ENCODE measurements at regions not wholly inside any gene's neighbourhood (a gene's known extent, or its start where the extent isn't known, plus 50 kb on each side); places are given as distances from the start of the nearest gene placed in this dataset.
A peak's percentile ranks its signal among the peaks of the same experiment; 100 is the strongest.

DNA sequence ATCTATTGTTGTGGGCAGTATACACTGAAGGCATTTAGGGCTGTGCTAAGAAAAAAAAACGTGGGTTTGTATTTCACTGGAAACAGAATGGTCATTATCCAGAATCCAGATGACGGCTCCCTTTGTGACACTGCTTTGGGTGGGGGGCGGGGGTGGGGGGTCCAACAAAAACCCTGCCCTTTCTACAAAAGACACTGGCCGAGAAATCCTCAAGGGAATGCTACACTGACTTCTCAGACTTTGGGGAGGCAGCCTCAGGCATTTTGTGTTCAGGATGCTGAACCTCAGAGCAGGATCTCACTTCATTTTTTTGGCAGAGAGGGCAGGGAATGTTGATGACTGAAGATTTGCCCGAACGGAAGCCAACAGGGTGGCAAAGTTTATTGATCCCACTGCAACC lies 417.1 kb downstream of the HRH4 start:
- H3K27ac ChIP-seq, result no peak overlapping the region
- ATAC-seq (ENCODE audit: low FRiP score in 2 of 2) (no peak), DNase-seq (no peak)
- no peaks in the 10 kb centered on the region for H3K4me1 ChIP-seq
- no peak for TF ChIP-seq POLR2A (IDR thresholded peaks at IDR 0.05)
- TF ChIP-seq, protein P1, sequence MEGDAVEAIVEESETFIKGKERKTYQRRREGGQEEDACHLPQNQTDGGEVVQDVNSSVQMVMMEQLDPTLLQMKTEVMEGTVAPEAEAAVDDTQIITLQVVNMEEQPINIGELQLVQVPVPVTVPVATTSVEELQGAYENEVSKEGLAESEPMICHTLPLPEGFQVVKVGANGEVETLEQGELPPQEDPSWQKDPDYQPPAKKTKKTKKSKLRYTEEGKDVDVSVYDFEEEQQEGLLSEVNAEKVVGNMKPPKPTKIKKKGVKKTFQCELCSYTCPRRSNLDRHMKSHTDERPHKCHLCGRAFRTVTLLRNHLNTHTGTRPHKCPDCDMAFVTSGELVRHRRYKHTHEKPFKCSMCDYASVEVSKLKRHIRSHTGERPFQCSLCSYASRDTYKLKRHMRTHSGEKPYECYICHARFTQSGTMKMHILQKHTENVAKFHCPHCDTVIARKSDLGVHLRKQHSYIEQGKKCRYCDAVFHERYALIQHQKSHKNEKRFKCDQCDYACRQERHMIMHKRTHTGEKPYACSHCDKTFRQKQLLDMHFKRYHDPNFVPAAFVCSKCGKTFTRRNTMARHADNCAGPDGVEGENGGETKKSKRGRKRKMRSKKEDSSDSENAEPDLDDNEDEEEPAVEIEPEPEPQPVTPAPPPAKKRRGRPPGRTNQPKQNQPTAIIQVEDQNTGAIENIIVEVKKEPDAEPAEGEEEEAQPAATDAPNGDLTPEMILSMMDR (IDR thresholded peaks at IDR 0.05), result no peak
- no peak for TF ChIP-seq EP300 (IDR thresholded peaks at IDR 0.05)
- TF ChIP-seq POLR2AphosphoS5 (IDR thresholded peaks at IDR 0.05), result no peak
- no peaks in the 10 kb centered on the region for H3K36me3 ChIP-seq
- H3K4me3 ChIP-seq, result no peak overlapping the region
- no peaks in the 10 kb centered on the region for H3K27me3 ChIP-seq
- no peaks in the 10 kb centered on the region for H3K9me3 ChIP-seq
- WGBS, 2 donors, result 72 to 73% methylated on average over 6 of the region's 6 CpGs

DNA sequence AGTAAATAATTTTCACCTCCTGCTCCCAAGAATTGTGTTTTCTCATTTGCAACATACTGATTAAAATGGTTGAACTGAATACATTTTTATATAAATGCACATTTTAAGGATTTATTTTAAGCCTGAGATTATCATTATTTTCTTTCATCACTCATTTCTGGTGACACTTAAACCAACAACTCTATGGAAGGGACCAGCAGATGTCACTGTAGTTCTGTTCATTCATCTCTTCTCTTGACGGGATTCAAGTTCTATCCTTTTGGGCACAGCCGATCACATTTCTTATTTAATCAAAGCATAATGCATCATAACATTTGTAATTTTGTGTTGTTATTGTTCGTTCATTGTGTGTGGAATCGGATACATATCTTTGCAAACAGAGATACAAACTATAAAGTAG lies 417.9 kb downstream of the HRH4 start:
- no peaks in the 10 kb centered on the region for H3K36me3 ChIP-seq
- TF ChIP-seq, protein P1 (IDR thresholded peaks at IDR 0.05), result peak in 5 of 6 experiments; percentile 24 to 62 (median 48)
- TF ChIP-seq EP300 (IDR thresholded peaks at IDR 0.05) (no peak), POLR2AphosphoS5 (IDR thresholded peaks at IDR 0.05) (no peak)
- DNase-seq (no peak), ATAC-seq (ENCODE audit: low FRiP score in 2 of 2) (peak in 1 of 2 donors; percentile 65)
- no peak overlapping the region for H3K27ac ChIP-seq
- H3K27me3 ChIP-seq, result no peaks in the 10 kb centered on the region
- no peaks in the 10 kb centered on the region for H3K4me1 ChIP-seq
- WGBS, 2 donors, result 13 to 19% methylated on average over 4 of the region's 4 CpGs
- H3K9me3 ChIP-seq, result no peaks in the 10 kb centered on the region
- H3K4me3 ChIP-seq, result no peak overlapping the region

DNA sequence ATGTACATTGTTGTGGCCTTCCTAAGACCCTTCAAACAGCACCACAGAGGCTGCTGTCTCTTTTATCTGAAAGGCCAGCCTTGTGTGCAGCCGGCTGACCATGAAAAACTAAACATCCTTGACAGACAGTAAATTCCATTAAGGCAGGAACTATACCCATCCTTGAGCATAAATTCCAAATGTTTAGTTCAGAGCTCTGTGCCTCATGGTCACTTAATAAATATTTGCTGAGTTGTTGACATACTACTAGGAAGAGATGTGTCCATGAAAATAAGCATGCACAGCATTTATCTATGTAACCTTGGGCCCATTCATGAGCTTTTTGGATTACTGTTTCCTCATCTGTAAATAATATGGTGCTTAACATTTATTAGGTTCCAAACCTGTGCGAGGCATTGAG lies 424.8 kb downstream of the HRH4 start:
- no peaks in the 10 kb centered on the region for H3K4me1 ChIP-seq
- no peak overlapping the region for H3K4me3 ChIP-seq
- no peaks in the 10 kb centered on the region for H3K36me3 ChIP-seq
- WGBS, 2 donors, result 73 to 79% methylated on average over 2 of the region's 2 CpGs
- no peak for ATAC-seq (ENCODE audit: low FRiP score in 2 of 2)
- H3K27ac ChIP-seq, result no peak overlapping the region
- H3K27me3 ChIP-seq, result no peaks in the 10 kb centered on the region
- DNase-seq, result no peak
- TF ChIP-seq EP300 (IDR thresholded peaks at IDR 0.05) (no peak), POLR2AphosphoS5 (IDR thresholded peaks at IDR 0.05) (no peak), POLR2A (IDR thresholded peaks at IDR 0.05) (no peak)
- TF ChIP-seq, protein P1 (IDR thresholded peaks at IDR 0.05), result no peak
- H3K9me3 ChIP-seq, result no peaks in the 10 kb centered on the region

DNA sequence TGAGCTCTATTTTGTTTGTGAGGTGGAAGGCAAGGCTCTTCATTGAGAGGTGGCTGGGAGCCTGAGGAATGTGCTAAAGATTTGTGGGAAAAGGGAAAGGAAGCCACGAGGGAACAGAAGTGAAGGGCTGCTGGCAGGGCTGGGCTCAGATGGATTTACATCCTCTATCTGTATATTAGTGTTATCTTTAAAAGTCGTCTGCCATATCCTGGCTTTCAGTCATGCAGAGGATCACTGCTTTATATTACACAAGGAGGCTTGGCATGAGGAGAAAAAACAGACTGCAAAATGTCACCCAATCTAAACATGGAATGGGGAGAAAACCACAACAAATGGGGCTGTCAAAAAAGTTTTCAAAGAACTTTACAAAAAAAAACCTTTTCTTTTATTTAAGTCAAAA lies 434.4 kb downstream of the HRH4 start:
- no peak for DNase-seq

DNA sequence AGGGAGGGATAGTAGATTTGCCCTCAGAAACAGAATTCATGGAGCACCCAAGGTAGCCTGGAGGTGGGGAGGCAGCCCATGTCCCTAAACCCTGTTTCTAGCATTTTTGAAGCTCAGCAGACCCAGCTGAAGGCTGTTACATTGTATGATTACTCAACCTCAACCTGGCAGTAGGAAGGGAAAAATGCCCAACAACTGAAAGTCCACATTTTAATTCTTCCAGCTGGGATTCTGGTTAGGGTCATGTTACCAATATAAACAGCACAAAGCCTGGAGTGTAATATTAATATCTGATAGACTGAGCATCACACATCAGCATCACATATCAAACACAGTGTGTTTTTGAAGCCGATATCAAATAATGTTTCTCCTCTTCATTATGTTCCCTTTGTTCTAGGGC lies 437.0 kb downstream of the HRH4 start:
- H3K4me1 ChIP-seq, result no peaks in the 10 kb centered on the region
- WGBS, 2 donors, result 89 to 100% methylated on average over 1 of the region's 1 CpG
- H3K4me3 ChIP-seq, result no peak overlapping the region
- H3K27ac ChIP-seq, result no peak overlapping the region
- no peaks in the 10 kb centered on the region for H3K27me3 ChIP-seq
- DNase-seq (no peak), ATAC-seq (ENCODE audit: low FRiP score in 2 of 2) (no peak)
- no peaks in the 10 kb centered on the region for H3K9me3 ChIP-seq
- no peak for TF ChIP-seq POLR2AphosphoS5 (IDR thresholded peaks at IDR 0.05)
- TF ChIP-seq, protein P1 (IDR thresholded peaks at IDR 0.05), result no peak
- no peak for TF ChIP-seq POLR2A (IDR thresholded peaks at IDR 0.05)
- TF ChIP-seq EP300 (IDR thresholded peaks at IDR 0.05), result no peak
- no peaks in the 10 kb centered on the region for H3K36me3 ChIP-seq

More for the DNA sequence above, 434.4 kb downstream of the HRH4 start:
- H3K9me3 ChIP-seq, result no peaks in the 10 kb centered on the region
- no peak overlapping the region for H3K27ac ChIP-seq
- TF ChIP-seq POLR2A (IDR thresholded peaks at IDR 0.05), result no peak
- TF ChIP-seq EP300 (IDR thresholded peaks at IDR 0.05), result no peak
- TF ChIP-seq POLR2AphosphoS5 (IDR thresholded peaks at IDR 0.05), result no peak
- TF ChIP-seq, protein P1 (IDR thresholded peaks at IDR 0.05), result no peak
- no peaks in the 10 kb centered on the region for H3K27me3 ChIP-seq
- no peaks in the 10 kb centered on the region for H3K4me1 ChIP-seq
- no peaks in the 10 kb centered on the region for H3K36me3 ChIP-seq
- WGBS, 2 donors, result 13 to 23% methylated on average over 2 of the region's 2 CpGs
- ATAC-seq (ENCODE audit: low FRiP score in 2 of 2), result no peak
- H3K4me3 ChIP-seq, result no peak overlapping the region
